GM06990 (cell line): ENCODE measurements at regions not wholly inside any gene's neighbourhood (a gene's known extent, or its start where the extent isn't known, plus 50 kb on each side); places are given as distances from the start of the nearest gene placed in this dataset.

Experiments
- DNase-seq: peaks from one replicate; pipeline ENCODE4 v3.0.0-alpha.2; 2011; ENCODE audit not compliant: insufficient read length; ENCODE audit errors: extremely low read depth
- H3K27me3 ChIP-seq: replicated peaks from 2 replicates; pipeline ENCODE4 v1.6.0; 2011; ENCODE audit warnings: low read length; ENCODE audit not compliant: control insufficient read depth, insufficient read depth
- H3K36me3 ChIP-seq: 2 replicates; pipeline ENCODE4 v1.5.1; 2011; ENCODE audit warnings: low read length; ENCODE audit not compliant: control insufficient read depth, insufficient read depth
- H3K4me3 ChIP-seq: replicated peaks from 2 replicates; pipeline ENCODE4 v1.5.1; 2011; ENCODE audit warnings: low read depth, mild to moderate bottlenecking, control low read depth, low read length
- TF ChIP-seq, protein P1 (sequence below): IDR thresholded peaks from 2 replicates; pipeline ENCODE4 v1.5.1; 2011; ENCODE audit warnings: low read length, control low read depth, mild to moderate bottlenecking, inconsistent platforms; ENCODE audit not compliant: insufficient read depth, poor library complexity, severe bottlenecking

DNA sequence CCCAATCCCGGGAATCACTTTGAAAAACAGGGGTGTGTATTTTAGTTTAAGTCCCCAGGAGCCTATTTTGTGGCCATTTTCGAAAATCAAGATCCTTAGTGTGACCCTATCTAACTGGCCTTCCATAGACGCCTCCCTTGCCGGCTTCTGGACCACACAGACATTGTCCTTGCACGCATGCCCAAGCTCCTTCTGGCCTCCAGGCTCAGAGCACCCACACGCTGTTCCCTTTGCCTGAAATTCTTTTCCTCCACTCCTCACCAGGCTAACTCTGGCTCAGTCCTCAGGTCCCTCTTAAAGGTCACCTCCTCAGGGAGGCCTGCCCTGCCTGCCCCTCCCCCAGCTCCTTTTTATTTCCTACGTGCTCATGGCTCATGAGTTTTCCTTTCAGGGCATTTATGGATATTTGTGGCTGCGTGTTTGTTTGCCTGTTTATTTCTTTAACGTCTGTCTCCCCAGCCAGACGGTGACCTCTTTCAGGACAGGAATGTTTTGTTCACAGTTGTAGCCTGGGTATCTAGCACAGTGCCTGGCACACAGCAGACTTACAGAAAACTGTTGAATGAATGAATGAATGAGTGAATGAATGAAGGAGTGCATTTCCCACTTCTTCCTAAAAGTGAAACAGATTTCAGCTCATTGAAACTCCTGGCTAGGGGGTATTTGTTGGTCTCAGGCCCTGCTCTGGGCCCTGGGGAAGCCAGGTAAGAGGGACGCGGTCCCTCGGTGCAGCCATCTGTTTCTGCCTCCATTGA, 79.1 kb upstream of the IER5L start:
- DNase-seq: no peak
- Histone ChIP-seq H3K27me3 (no peaks in the 10 kb centered on the region; the same call in none of the 2 replicates), H3K36me3 (no peaks in the 10 kb centered on the region), H3K4me3 (no peak overlapping the region)
- TF ChIP-seq, protein P1, sequence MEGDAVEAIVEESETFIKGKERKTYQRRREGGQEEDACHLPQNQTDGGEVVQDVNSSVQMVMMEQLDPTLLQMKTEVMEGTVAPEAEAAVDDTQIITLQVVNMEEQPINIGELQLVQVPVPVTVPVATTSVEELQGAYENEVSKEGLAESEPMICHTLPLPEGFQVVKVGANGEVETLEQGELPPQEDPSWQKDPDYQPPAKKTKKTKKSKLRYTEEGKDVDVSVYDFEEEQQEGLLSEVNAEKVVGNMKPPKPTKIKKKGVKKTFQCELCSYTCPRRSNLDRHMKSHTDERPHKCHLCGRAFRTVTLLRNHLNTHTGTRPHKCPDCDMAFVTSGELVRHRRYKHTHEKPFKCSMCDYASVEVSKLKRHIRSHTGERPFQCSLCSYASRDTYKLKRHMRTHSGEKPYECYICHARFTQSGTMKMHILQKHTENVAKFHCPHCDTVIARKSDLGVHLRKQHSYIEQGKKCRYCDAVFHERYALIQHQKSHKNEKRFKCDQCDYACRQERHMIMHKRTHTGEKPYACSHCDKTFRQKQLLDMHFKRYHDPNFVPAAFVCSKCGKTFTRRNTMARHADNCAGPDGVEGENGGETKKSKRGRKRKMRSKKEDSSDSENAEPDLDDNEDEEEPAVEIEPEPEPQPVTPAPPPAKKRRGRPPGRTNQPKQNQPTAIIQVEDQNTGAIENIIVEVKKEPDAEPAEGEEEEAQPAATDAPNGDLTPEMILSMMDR: no peak

DNA sequence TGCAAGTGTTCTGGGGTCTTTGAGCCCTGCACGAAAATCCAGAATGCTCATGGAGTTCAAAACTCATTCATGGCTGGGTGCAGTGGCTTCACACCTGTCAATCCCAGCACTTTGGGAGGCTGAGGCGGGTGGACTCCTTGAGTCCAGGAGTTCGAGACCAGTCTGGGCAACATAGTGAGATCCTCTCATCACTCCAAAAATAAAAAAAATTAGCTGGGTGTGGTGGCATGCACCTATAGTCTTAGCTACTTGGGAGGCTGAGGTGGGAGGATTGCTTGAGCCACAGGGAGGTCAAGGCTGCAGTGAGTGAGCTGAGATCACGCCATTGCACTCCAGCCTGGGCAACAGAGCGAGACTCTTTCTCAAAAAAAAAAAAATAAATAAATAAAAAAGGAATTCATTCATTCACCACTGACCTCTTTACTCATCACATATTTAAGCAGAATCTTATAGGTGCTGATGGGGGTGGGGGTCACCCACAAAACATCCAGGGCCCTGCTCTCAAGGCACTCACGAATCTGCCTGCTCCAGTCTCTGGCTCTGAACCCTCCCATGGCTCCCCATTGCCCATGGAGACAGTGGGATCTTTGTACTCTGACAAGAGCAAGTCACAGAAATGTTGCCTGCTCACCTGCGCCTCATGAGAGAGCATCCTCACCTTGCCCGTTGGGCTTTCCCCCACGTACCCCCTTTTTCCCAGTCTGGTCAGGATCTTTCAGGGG, 76.7 kb upstream of the IER5L start:
- H3K27me3 ChIP-seq: no peaks in the 10 kb centered on the region; the same call in none of the 2 replicates
- TF ChIP-seq, protein P1: no peak
- no peak for DNase-seq

GRCh38 chr9:129253803-129254381, 75.8 kb upstream of the IER5L start:
- Histone ChIP-seq H3K36me3 (no peaks in the 10 kb centered on the region), H3K4me3 (no peak overlapping the region), H3K27me3 (no peaks in the 10 kb centered on the region; the same call in none of the 2 replicates)
- TF ChIP-seq, protein P1: no peak
- no peak for DNase-seq

More for the DNA sequence above, 76.7 kb upstream of the IER5L start:
- Histone ChIP-seq H3K36me3 (no peaks in the 10 kb centered on the region), H3K4me3 (no peak overlapping the region)

- no peaks in the 10 kb centered on the region; the same call in none of the 2 replicates for H3K27me3 ChIP-seq
- TF ChIP-seq, protein P1: no peak
- no peak for DNase-seq
- H3K4me3 ChIP-seq: no peak overlapping the region
- no peaks in the 10 kb centered on the region for H3K36me3 ChIP-seq
Measured at GRCh38 chr9:129252937-129253802, 75.1 kb upstream of the IER5L start.

DNA sequence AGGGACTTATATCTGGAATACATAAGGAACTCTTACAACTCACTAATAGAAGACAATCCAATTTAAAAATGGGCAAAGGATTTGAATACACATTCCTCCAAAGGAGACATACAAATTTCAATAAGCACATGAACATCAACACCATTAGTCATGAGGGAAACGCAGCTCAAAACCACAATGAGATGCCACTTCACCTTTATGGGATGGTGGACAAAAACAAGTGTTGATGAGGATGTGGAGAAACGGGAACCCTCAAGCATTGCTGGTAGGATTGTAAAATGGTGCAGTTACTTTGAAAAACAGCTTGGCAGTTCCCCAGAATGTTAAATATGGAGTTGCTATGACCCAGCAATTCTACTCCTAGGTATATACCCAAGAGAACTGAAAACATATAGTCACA, 72.7 kb upstream of the IER5L start:
- TF ChIP-seq, protein P1: no peak
- no peak overlapping the region for H3K4me3 ChIP-seq
- no peak for DNase-seq

More for the DNA sequence above, 72.7 kb upstream of the IER5L start:
- no peaks in the 10 kb centered on the region; the same call in none of the 2 replicates for H3K27me3 ChIP-seq
- H3K36me3 ChIP-seq: no peaks in the 10 kb centered on the region
